HepG2 (cell line): ENCODE measurements at regions not wholly inside any gene's neighbourhood (a gene's known extent, or its start where the extent isn't known, plus 50 kb on each side); places are given as distances from the start of the nearest gene placed in this dataset.

Experiments
- ATM ChIP-seq: fragments of 450-650 bp; IDR thresholded peaks from 2 replicates; pipeline ENCODE4 v1.7.1; 2017; ENCODE audit warnings: mild to moderate bottlenecking, borderline replicate concordance
- CBX5 ChIP-seq: sonication (generic); formaldehyde crosslinking; IDR thresholded peaks from 2 replicates; pipeline ENCODE4 v1.4.0; 2020; ENCODE audit warnings: missing genetic modification reagents, borderline replicate concordance
- FOXA1 ChIP-seq, 2 experiments: fragments of 450-650 bp in 1 of 2; sonication (generic) in 1 of 2; formaldehyde crosslinking in 1 of 2; IDR thresholded peaks; 2 replicates each; pipeline versions ENCODE4 v1.4.0 to v1.6.1; 2016 to 2020; ENCODE audit warnings: missing genetic modification reagents in 1 of 2
- KDM1A ChIP-seq: IDR thresholded peaks from 2 replicates; pipeline ENCODE4 v1.6.1; 2016; ENCODE audit warnings: missing compliant biosample characterization
- KLF11 ChIP-seq: IDR thresholded peaks from 2 replicates; pipeline ENCODE4 v1.6.1; 2016; ENCODE audit warnings: missing compliant biosample characterization
- MTF1 ChIP-seq: sonication (generic); formaldehyde crosslinking; IDR thresholded peaks from 2 replicates; pipeline ENCODE4 v1.5.0; 2020; ENCODE audit warnings: missing genetic modification reagents
- NR0B2 ChIP-seq: sonication (generic); formaldehyde crosslinking; IDR thresholded peaks from 2 replicates; pipeline ENCODE4 v1.4.0; 2020; ENCODE audit warnings: mild to moderate bottlenecking, missing genetic modification reagents
- RELA ChIP-seq: sonication (generic); formaldehyde crosslinking; IDR thresholded peaks from 2 replicates; pipeline ENCODE4 v1.4.0; 2020; ENCODE audit warnings: missing genetic modification reagents
- SP5 ChIP-seq: IDR thresholded peaks from 2 replicates; pipeline ENCODE4 v1.6.1; 2016; ENCODE audit warnings: low read depth, borderline replicate concordance
- TAF1 ChIP-seq: sonication (generic); formaldehyde crosslinking; IDR thresholded peaks from 2 replicates; pipeline ENCODE4 v1.4.0; 2020; ENCODE audit warnings: missing genetic modification reagents
- TBX2 ChIP-seq: sonication (generic); formaldehyde crosslinking; IDR thresholded peaks from 2 replicates; pipeline ENCODE4 v1.5.0; 2020; ENCODE audit warnings: missing genetic modification reagents, mild to moderate bottlenecking, borderline replicate concordance
- THAP11 ChIP-seq: IDR thresholded peaks from 2 replicates; pipeline ENCODE4 v1.6.1; 2016; ENCODE audit warnings: missing biosample characterization, missing genetic modification reagents
- TSC22D2 ChIP-seq: sonication (generic); formaldehyde crosslinking; IDR thresholded peaks from 2 replicates; pipeline ENCODE4 v1.5.1; 2020; ENCODE audit warnings: missing genetic modification reagents, mild to moderate bottlenecking, borderline replicate concordance
- XBP1 ChIP-seq: sonication (generic); formaldehyde crosslinking; IDR thresholded peaks from 2 replicates; pipeline ENCODE4 v1.5.0; 2020; ENCODE audit warnings: missing genetic modification reagents
- ZFP36L1 ChIP-seq: sonication (generic); formaldehyde crosslinking; IDR thresholded peaks from 2 replicates; pipeline ENCODE4 v1.8.0; 2022; ENCODE audit warnings: mild to moderate bottlenecking, missing genetic modification reagents, moderate library complexity
- ZMAT3 ChIP-seq: sonication (generic); formaldehyde crosslinking; conservative IDR thresholded peaks from 2 replicates; pipeline ENCODE4 v1.7.0; 2021; ENCODE audit warnings: missing genetic modification reagents
- ZNF556 ChIP-seq: sonication (generic); formaldehyde crosslinking; IDR thresholded peaks from 2 replicates; pipeline ENCODE4 v1.4.0; 2020; ENCODE audit warnings: mild to moderate bottlenecking, missing genetic modification reagents, borderline replicate concordance
- ZNF605 ChIP-seq: sonication (generic); formaldehyde crosslinking; IDR thresholded peaks from 2 replicates; pipeline ENCODE4 v1.8.0; 2022; ENCODE audit warnings: mild to moderate bottlenecking, missing genetic modification reagents
- ZNF614 ChIP-seq: IDR thresholded peaks from 2 replicates; pipeline ENCODE4 v1.6.1; 2018; ENCODE audit warnings: missing biosample characterization, missing genetic modification reagents, inconsistent platforms, borderline replicate concordance
- ZNF772 ChIP-seq: sonication (generic); formaldehyde crosslinking; IDR thresholded peaks from 2 replicates; pipeline ENCODE4 v1.5.0; 2020; ENCODE audit warnings: mild to moderate bottlenecking, missing genetic modification reagents
- TF ChIP-seq, protein P1 (sequence below): sonication (generic); formaldehyde crosslinking; conservative IDR thresholded peaks from 2 replicates; pipeline ENCODE4 v1.8.0; 2022; ENCODE audit warnings: mild to moderate bottlenecking, moderate library complexity, missing genetic modification reagents
- TF ChIP-seq, protein P2 (sequence below): sonication (generic); formaldehyde crosslinking; IDR thresholded peaks from 2 replicates; pipeline ENCODE4 v1.4.0; 2020; ENCODE audit warnings: missing genetic modification reagents
- TF ChIP-seq, protein P3 (sequence below), 2 experiments: sonication (generic) in 1 of 2; formaldehyde crosslinking in 1 of 2; IDR thresholded peaks; 2 replicates each; pipeline versions ENCODE4 v1.4.0 to v1.6.1; 2018 to 2020; ENCODE audit warnings: missing genetic modification reagents in 2 of 2, borderline replicate concordance in 1 of 2, low read depth in 1 of 2, mild to moderate bottlenecking in 1 of 2, missing biosample characterization in 1 of 2
- TF ChIP-seq, protein P4 (sequence below): sonication (generic); formaldehyde crosslinking; IDR thresholded peaks from 2 replicates; pipeline ENCODE4 v1.8.1; 2022; ENCODE audit warnings: mild to moderate bottlenecking, missing genetic modification reagents

- TF ChIP-seq, protein P1, sequence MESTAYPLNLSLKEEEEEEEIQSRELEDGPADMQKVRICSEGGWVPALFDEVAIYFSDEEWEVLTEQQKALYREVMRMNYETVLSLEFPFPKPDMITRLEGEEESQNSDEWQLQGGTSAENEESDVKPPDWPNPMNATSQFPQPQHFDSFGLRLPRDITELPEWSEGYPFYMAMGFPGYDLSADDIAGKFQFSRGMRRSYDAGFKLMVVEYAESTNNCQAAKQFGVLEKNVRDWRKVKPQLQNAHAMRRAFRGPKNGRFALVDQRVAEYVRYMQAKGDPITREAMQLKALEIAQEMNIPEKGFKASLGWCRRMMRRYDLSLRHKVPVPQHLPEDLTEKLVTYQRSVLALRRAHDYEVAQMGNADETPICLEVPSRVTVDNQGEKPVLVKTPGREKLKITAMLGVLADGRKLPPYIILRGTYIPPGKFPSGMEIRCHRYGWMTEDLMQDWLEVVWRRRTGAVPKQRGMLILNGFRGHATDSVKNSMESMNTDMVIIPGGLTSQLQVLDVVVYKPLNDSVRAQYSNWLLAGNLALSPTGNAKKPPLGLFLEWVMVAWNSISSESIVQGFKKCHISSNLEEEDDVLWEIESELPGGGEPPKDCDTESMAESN (CRISPR knock-in tag): peak; percentile 97
- TF ChIP-seq KDM1A (CRISPR knock-in tag): peak; percentile 62; the same call in 1 of the 2 replicates
- peak; percentile 72; the same call in 1 of the 2 replicates for TF ChIP-seq ZMAT3
- TF ChIP-seq FOXA1 (IDR thresholded peaks at IDR 0.05): peak; percentile 69
- peak; percentile 96 for TF ChIP-seq FOXA1 (CRISPR knock-in tag; IDR thresholded peaks at IDR 0.05)
- peak; percentile 81 for TF ChIP-seq THAP11 (CRISPR knock-in tag)
- TF ChIP-seq ZNF605 (CRISPR knock-in tag): peak; percentile 85
- peak; percentile 94; the same call in 1 of the 2 replicates for TF ChIP-seq ZNF614 (CRISPR knock-in tag)
- TF ChIP-seq KLF11 (CRISPR knock-in tag): 0 out of 2 replicates have a peak, but pooled peaks have one; percentile 27
- TF ChIP-seq TBX2: peak; percentile 97
- TF ChIP-seq, protein P2, sequence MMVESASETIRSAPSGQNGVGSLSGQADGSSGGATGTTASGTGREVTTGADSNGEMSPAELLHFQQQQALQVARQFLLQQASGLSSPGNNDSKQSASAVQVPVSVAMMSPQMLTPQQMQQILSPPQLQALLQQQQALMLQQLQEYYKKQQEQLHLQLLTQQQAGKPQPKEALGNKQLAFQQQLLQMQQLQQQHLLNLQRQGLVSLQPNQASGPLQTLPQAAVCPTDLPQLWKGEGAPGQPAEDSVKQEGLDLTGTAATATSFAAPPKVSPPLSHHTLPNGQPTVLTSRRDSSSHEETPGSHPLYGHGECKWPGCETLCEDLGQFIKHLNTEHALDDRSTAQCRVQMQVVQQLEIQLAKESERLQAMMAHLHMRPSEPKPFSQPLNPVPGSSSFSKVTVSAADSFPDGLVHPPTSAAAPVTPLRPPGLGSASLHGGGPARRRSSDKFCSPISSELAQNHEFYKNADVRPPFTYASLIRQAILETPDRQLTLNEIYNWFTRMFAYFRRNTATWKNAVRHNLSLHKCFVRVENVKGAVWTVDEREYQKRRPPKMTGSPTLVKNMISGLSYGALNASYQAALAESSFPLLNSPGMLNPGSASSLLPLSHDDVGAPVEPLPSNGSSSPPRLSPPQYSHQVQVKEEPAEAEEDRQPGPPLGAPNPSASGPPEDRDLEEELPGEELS: peak; percentile 93
- TF ChIP-seq ZNF772: peak; percentile 52; the same call in 1 of the 2 replicates
- TF ChIP-seq, protein P3, sequence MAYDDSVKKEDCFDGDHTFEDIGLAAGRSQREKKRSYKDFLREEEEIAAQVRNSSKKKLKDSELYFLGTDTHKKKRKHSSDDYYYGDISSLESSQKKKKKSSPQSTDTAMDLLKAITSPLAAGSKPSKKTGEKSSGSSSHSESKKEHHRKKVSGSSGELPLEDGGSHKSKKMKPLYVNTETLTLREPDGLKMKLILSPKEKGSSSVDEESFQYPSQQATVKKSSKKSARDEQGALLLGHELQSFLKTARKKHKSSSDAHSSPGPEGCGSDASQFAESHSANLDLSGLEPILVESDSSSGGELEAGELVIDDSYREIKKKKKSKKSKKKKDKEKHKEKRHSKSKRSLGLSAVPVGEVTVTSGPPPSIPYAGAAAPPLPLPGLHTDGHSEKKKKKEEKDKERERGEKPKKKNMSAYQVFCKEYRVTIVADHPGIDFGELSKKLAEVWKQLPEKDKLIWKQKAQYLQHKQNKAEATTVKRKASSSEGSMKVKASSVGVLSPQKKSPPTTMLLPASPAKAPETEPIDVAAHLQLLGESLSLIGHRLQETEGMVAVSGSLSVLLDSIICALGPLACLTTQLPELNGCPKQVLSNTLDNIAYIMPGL (CRISPR knock-in tag; IDR thresholded peaks at IDR 0.05; ENCODE audit: borderline replicate concordance in 1 of 2, low read depth in 1 of 2): peak; percentile 56 to 75; a peak in 2 of 4 replicates
- peak; percentile 61; the same call in 1 of the 2 replicates for TF ChIP-seq TAF1 (CRISPR knock-in tag)
- peak; percentile 98 for TF ChIP-seq RELA (CRISPR knock-in tag)
- no peak for TF ChIP-seq MTF1
- TF ChIP-seq NR0B2 (CRISPR knock-in tag): no peak
- TF ChIP-seq SP5 (CRISPR knock-in tag): peak; percentile 86
- TF ChIP-seq TSC22D2: peak; percentile 36; the same call in 1 of the 2 replicates
- TF ChIP-seq CBX5 (CRISPR knock-in tag): peak; percentile 95
- peak; percentile 50; the same call in 1 of the 2 replicates for TF ChIP-seq ZNF556
- TF ChIP-seq ATM: no peak
- TF ChIP-seq XBP1 (CRISPR knock-in tag): 0 out of 2 replicates have a peak, but pooled peaks have one; percentile 34
- TF ChIP-seq, protein P4, sequence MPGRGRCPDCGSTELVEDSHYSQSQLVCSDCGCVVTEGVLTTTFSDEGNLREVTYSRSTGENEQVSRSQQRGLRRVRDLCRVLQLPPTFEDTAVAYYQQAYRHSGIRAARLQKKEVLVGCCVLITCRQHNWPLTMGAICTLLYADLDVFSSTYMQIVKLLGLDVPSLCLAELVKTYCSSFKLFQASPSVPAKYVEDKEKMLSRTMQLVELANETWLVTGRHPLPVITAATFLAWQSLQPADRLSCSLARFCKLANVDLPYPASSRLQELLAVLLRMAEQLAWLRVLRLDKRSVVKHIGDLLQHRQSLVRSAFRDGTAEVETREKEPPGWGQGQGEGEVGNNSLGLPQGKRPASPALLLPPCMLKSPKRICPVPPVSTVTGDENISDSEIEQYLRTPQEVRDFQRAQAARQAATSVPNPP (CRISPR knock-in tag): peak; percentile 93
- peak; percentile 74; the same call in 1 of the 2 replicates for TF ChIP-seq ZFP36L1 (CRISPR knock-in tag)
Observed at GRCh38 chr18:62452280-62452831, 70.5 kb upstream of the ZCCHC2 start (continued).
